Transverse colon (tissue), 4 donors: ENCODE measurements at regions not wholly inside any gene's neighbourhood (a gene's known extent, or its start where the extent isn't known, plus 50 kb on each side); places are given as distances from the start of the nearest gene placed in this dataset.

Experiments used
- DNase-seq: peaks from one replicate; pipeline ENCODE4 v3.0.0-alpha.2; 2019
- H3K27ac ChIP-seq, 4 donors: fragments of 200-600 bp; sonication (generic); 2 replicates each; pipeline ENCODE4 v1.5.1; 2016 to 2018; ENCODE audit warnings: inconsistent platforms in 4 of 4
- H3K27me3 ChIP-seq: fragments of 200-600 bp; sonication (generic); 2 replicates; pipeline ENCODE4 v1.5.1; 2017; ENCODE audit warnings: inconsistent platforms
- H3K36me3 ChIP-seq, 4 donors: fragments of 200-600 bp; sonication (generic); 2 replicates each; pipeline ENCODE4 v1.5.1; 2017 to 2019; ENCODE audit warnings: inconsistent platforms in 4 of 4
- H3K4me1 ChIP-seq, 4 donors: fragments of 200-600 bp; sonication (generic); 2 replicates each; pipeline ENCODE4 v1.5.1; 2017 to 2020; ENCODE audit warnings: inconsistent platforms in 4 of 4
- H3K4me3 ChIP-seq, 4 donors: fragments of 200-600 bp; sonication (generic); 1 replicate in 1 of 4; 2 replicates in 3 of 4; pipeline versions ENCODE4 v1.5.1 to v1.6.1; 2017 to 2019; ENCODE audit warnings: inconsistent platforms in 4 of 4
- H3K9me3 ChIP-seq, 2 donors: fragments of 200-600 bp; sonication (generic); 2 replicates each; pipeline ENCODE4 v1.5.1; 2017 to 2019; ENCODE audit warnings: inconsistent platforms in 2 of 2
- CTCF ChIP-seq, 5 experiments: fragments of 200-600 bp in 3 of 5; fragments of 450-650 bp in 2 of 5; sonication (generic) in 3 of 5; IDR thresholded peaks; 1 replicate in 2 of 5; 2 replicates in 3 of 5; pipeline ENCODE4 v1.5.1; 2016 to 2017; ENCODE audit warnings: antibody characterized with exemption in 5 of 5, inconsistent platforms in 3 of 5, mild to moderate bottlenecking in 2 of 5, moderate library complexity in 1 of 5
- EP300 ChIP-seq: sonication (generic); formaldehyde crosslinking; IDR thresholded peaks from one replicate; pipeline ENCODE4 v1.6.1; 2017; ENCODE audit warnings: antibody characterized with exemption, low read depth
- POLR2A ChIP-seq: fragments of 450-650 bp; IDR thresholded peaks from one replicate; pipeline ENCODE4 v1.6.1; 2016; ENCODE audit warnings: antibody characterized with exemption, mild to moderate bottlenecking, moderate library complexity
- POLR2AphosphoS5 ChIP-seq, 3 donors: sonication (generic); formaldehyde crosslinking; IDR thresholded peaks; one replicate each; pipeline ENCODE4 v1.6.1; 2016; ENCODE audit warnings: antibody characterized with exemption in 3 of 3
- WGBS, 2 donors: methylation state at CpG; one replicate each; pipeline ENCODE4 v1.1.5; 2018; ENCODE audit warnings: low coverage in 1 of 2; 5-methylcytosine and 5-hydroxymethylcytosine counted together
- in situ Hi-C, 4 donors: fragments of 200-750 bp; cut with MboI; loops; one replicate each; pipeline versions ENCODE4 v1.15.0 to v1.15.1; 2017; ENCODE audit warnings: low sequenced_read_pairs in 3 of 4, low pct_ligation_motif_present in 1 of 4, low pct_unique_long_range_greater_than_20kb in 1 of 4
- intact Hi-C: fragments of 100-400 bp; cut with DNase I; formaldehyde crosslinking; loops from one replicate; pipeline ENCODE4 v1.15.1; 2023; ENCODE audit warnings: low total_unique reads

GRCh38 chr17:79504181-79504605 lies 106.7 kb downstream of the RBFOX3 start:
- in situ Hi-C loops = no loop called here
- 73% methylated on average over 13 of the region's 13 CpGs; no CpG with 5 or more reads in 1 of the 2 donors for WGBS, 2 donors

GRCh38 chr17:79503126-79503839 lies 107.6 kb downstream of the RBFOX3 start:
- TF ChIP-seq POLR2A = no peak
- no peak for TF ChIP-seq POLR2AphosphoS5 (IDR thresholded peaks at IDR 0.05)
- TF ChIP-seq CTCF (IDR thresholded peaks at IDR 0.05) = no peak
- no peak for TF ChIP-seq EP300
- H3K4me1 ChIP-seq = no peaks in the 10 kb centered on the region
- peaks cover 15% of the 10 kb centered on the region for H3K27me3 ChIP-seq
- H3K9me3 ChIP-seq = no peaks in the 10 kb centered on the region
- no peak overlapping the region for H3K4me3 ChIP-seq
- H3K36me3 ChIP-seq = no peaks in the 10 kb centered on the region
- intact Hi-C loops (no loop called here), in situ Hi-C loops (no loop called here)
- WGBS, 2 donors = 79 to 100% methylated on average over 1 to 15 of the region's 15 CpGs
- no peak for DNase-seq
- H3K27ac ChIP-seq = no peak overlapping the region

More at GRCh38 chr17:79504181-79504605, 106.7 kb downstream of the RBFOX3 start:
- Histone ChIP-seq H3K9me3 (no peaks in the 10 kb centered on the region), H3K36me3 (no peaks in the 10 kb centered on the region), H3K4me1 (no peaks in the 10 kb centered on the region), H3K4me3 (no peak overlapping the region), H3K27me3 (peaks cover 15% of the 10 kb centered on the region), H3K27ac (no peak overlapping the region)
- TF ChIP-seq CTCF (IDR thresholded peaks at IDR 0.05) (no peak), POLR2A (no peak), EP300 (no peak), POLR2AphosphoS5 (IDR thresholded peaks at IDR 0.05) (no peak)
- DNase-seq = no peak
- intact Hi-C loops = no loop called here

- Histone ChIP-seq H3K4me1 (no peaks in the 10 kb centered on the region), H3K4me3 (no peak overlapping the region), H3K27me3 (peaks cover 15% of the 10 kb centered on the region), H3K36me3 (no peaks in the 10 kb centered on the region), H3K27ac (no peak overlapping the region), H3K9me3 (no peaks in the 10 kb centered on the region)
- TF ChIP-seq POLR2AphosphoS5 (IDR thresholded peaks at IDR 0.05) (no peak), EP300 (no peak), CTCF (IDR thresholded peaks at IDR 0.05) (no peak), POLR2A (no peak)
- no peak for DNase-seq
- WGBS, 2 donors = 72 to 83% methylated on average over 2 to 3 of the region's 3 CpGs
- in situ Hi-C loops = no loop called here
- intact Hi-C loops = no loop called here
These were observed 108.9 kb downstream of the RBFOX3 start for GRCh38 chr17:79501910-79502309.

- 10 to 35% methylated on average over 2 to 23 of the region's 23 CpGs for WGBS, 2 donors
- H3K27ac ChIP-seq = no peak overlapping the region
- no peaks in the 10 kb centered on the region for H3K36me3 ChIP-seq
- no peak for DNase-seq
- no peak overlapping the region for H3K4me3 ChIP-seq
- no peaks in the 10 kb centered on the region for H3K9me3 ChIP-seq
- intact Hi-C loops = no loop called here
- in situ Hi-C loops = no loop called here
- H3K27me3 ChIP-seq = peaks cover 15% of the 10 kb centered on the region
- no peaks in the 10 kb centered on the region for H3K4me1 ChIP-seq
- TF ChIP-seq POLR2AphosphoS5 (IDR thresholded peaks at IDR 0.05) (no peak), CTCF (IDR thresholded peaks at IDR 0.05) (no peak), POLR2A (no peak), EP300 (no peak)
These were observed 109.9 kb downstream of the RBFOX3 start for GRCh38 chr17:79500745-79501618.
